ENCODE measurements at regions not wholly inside any gene's neighbourhood (a gene's known extent, or its start where the extent isn't known, plus 50 kb on each side); places are given as distances from the start of the nearest gene placed in this dataset.

GRCh38 chr9:28781481-28781880 lies 1208.2 kb upstream of the C9orf72 start:
- TF ChIP-seq CTCF (IDR thresholded peaks at IDR 0.05 in 2 of 3, conservative IDR thresholded peaks at IDR 0.05 in 1 of 3; ENCODE audit: borderline replicate concordance in 1 of 3, insufficient read depth in 1 of 3, low read depth in 2 of 3, low read length in 2 of 3): no peak
- no peak for TF ChIP-seq YY1 (IDR thresholded peaks at IDR 0.05; ENCODE audit: extremely low read depth, insufficient replicate concordance, low read depth, low read length)
- TF ChIP-seq ELF1 (IDR thresholded peaks at IDR 0.05; ENCODE audit: borderline replicate concordance, low read depth): no peak
- TF ChIP-seq POLR2AphosphoS5 (IDR thresholded peaks at IDR 0.05; ENCODE audit: low read depth, low read length): no peak
- no peak for TF ChIP-seq POLR2A (IDR thresholded peaks at IDR 0.05; ENCODE audit: borderline replicate concordance, extremely low read depth, insufficient read depth, insufficient read length)
